Loucy (cell line): ENCODE measurements at regions not wholly inside any gene's neighbourhood (a gene's known extent, or its start where the extent isn't known, plus 50 kb on each side); places are given as distances from the start of the nearest gene placed in this dataset.

Experiments
- H2AFZ ChIP-seq: fragments of 200-600 bp; sonication (generic); 2 replicates; pipeline ENCODE4 v1.6.0; 2016; ENCODE audit warnings: antibody characterized with exemption, mild to moderate bottlenecking, low read length, moderate library complexity
- H3F3A ChIP-seq: fragments of 200-600 bp; 2 replicates; pipeline ENCODE4 v1.6.0; 2016; ENCODE audit warnings: antibody characterized with exemption, low read depth, mild to moderate bottlenecking
- H3K27me3 ChIP-seq: fragments of 200-600 bp; sonication (generic); 2 replicates; pipeline ENCODE4 v1.6.1; 2014; ENCODE audit warnings: low read length, mild to moderate bottlenecking; ENCODE audit not compliant: insufficient read depth, poor library complexity, severe bottlenecking
- H3K36me3 ChIP-seq: fragments of 200-600 bp; sonication (generic); 2 replicates; pipeline ENCODE4 v1.6.1; 2016; ENCODE audit warnings: low read length; ENCODE audit not compliant: insufficient read depth
- H3K4me1 ChIP-seq: fragments of 200-600 bp; sonication (generic); 2 replicates; pipeline ENCODE4 v1.5.1; 2014; ENCODE audit warnings: low read length, mild to moderate bottlenecking; ENCODE audit not compliant: insufficient read depth, poor library complexity, severe bottlenecking
- H3K4me2 ChIP-seq: fragments of 200-600 bp; sonication (generic); 2 replicates; pipeline ENCODE4 v1.6.0; 2014; ENCODE audit warnings: antibody characterized with exemption, low read length, low read depth, mild to moderate bottlenecking; ENCODE audit not compliant: poor library complexity, severe bottlenecking
- H3K4me3 ChIP-seq: fragments of 200-600 bp; sonication (generic); 2 replicates; pipeline ENCODE4 v1.5.1; 2014; ENCODE audit warnings: low read length, mild to moderate bottlenecking, mixed read lengths; ENCODE audit not compliant: poor library complexity, severe bottlenecking
- H3K79me2 ChIP-seq: fragments of 200-600 bp; sonication (generic); 2 replicates; pipeline ENCODE4 v1.6.1; 2014; ENCODE audit warnings: low read length; ENCODE audit not compliant: insufficient read depth
- H3K9ac ChIP-seq: fragments of 200-600 bp; sonication (generic); 2 replicates; pipeline ENCODE4 v1.6.0; 2014; ENCODE audit warnings: mild to moderate bottlenecking, low read depth, low read length, moderate library complexity; ENCODE audit not compliant: poor library complexity, severe bottlenecking
- H3K9me2 ChIP-seq: fragments of 200-600 bp; sonication (generic); replicated peaks from 2 replicates; pipeline ENCODE4 v1.6.1; 2016; ENCODE audit warnings: low read depth, low read length, mixed read lengths
- H3K9me3 ChIP-seq: fragments of 200-600 bp; sonication (generic); 2 replicates; pipeline ENCODE4 v1.6.1; 2014; ENCODE audit warnings: mild to moderate bottlenecking, antibody characterized with exemption, low read length, low read depth; ENCODE audit not compliant: insufficient read depth
- H4K20me1 ChIP-seq: fragments of 200-600 bp; sonication (generic); 2 replicates; pipeline ENCODE4 v1.6.0; 2014; ENCODE audit warnings: antibody characterized with exemption, low read length, mild to moderate bottlenecking; ENCODE audit not compliant: insufficient read depth, poor library complexity, severe bottlenecking
- CTCF ChIP-seq: fragments of 200-600 bp; sonication (generic); conservative IDR thresholded peaks from 2 replicates; pipeline ENCODE4 v1.5.1; 2014; ENCODE audit warnings: mild to moderate bottlenecking, antibody characterized with exemption, low read length
- EZH2phosphoT487 ChIP-seq: fragments of 200-600 bp; IDR thresholded peaks from 2 replicates; pipeline ENCODE4 v1.6.1; 2018; ENCODE audit warnings: antibody characterized with exemption, mild to moderate bottlenecking, moderate library complexity, borderline replicate concordance

GRCh38 chr7:106423111-106423510 is 138.3 kb upstream of the NAMPT start:
- no peak for TF ChIP-seq CTCF
- TF ChIP-seq EZH2phosphoT487: no peak
- no peaks in the 10 kb centered on the region for H3K36me3 ChIP-seq
- H2AFZ ChIP-seq: no peak overlapping the region
- no peaks in the 10 kb centered on the region for H3F3A ChIP-seq
- no peaks in the 10 kb centered on the region for H3K4me1 ChIP-seq
- no peaks in the 10 kb centered on the region for H4K20me1 ChIP-seq
- no peak overlapping the region for H3K9ac ChIP-seq
- no peak overlapping the region for H3K4me2 ChIP-seq
- H3K4me3 ChIP-seq: no peak overlapping the region
- no peaks in the 10 kb centered on the region for H3K9me2 ChIP-seq
- no peaks in the 10 kb centered on the region for H3K27me3 ChIP-seq
- no peaks in the 10 kb centered on the region for H3K9me3 ChIP-seq
- no peaks in the 10 kb centered on the region for H3K79me2 ChIP-seq

GRCh38 chr7:106421181-106421762 is 136.5 kb upstream of the NAMPT start:
- H3K79me2 ChIP-seq: no peaks in the 10 kb centered on the region
- H3K4me3 ChIP-seq: no peak overlapping the region
- H2AFZ ChIP-seq: no peak overlapping the region
- H3F3A ChIP-seq: no peaks in the 10 kb centered on the region
- no peak overlapping the region for H3K9ac ChIP-seq
- H3K4me2 ChIP-seq: no peak overlapping the region
- no peaks in the 10 kb centered on the region for H3K9me2 ChIP-seq
- H3K9me3 ChIP-seq: no peaks in the 10 kb centered on the region
- no peaks in the 10 kb centered on the region for H3K4me1 ChIP-seq
- H4K20me1 ChIP-seq: no peaks in the 10 kb centered on the region
- no peaks in the 10 kb centered on the region for H3K27me3 ChIP-seq
- TF ChIP-seq EZH2phosphoT487 (no peak), CTCF (no peak)
- no peaks in the 10 kb centered on the region for H3K36me3 ChIP-seq

GRCh38 chr7:106420736-106421135 is 136.0 kb upstream of the NAMPT start:
- Histone ChIP-seq H3K9me2 (no peaks in the 10 kb centered on the region), H2AFZ (no peak overlapping the region), H3K79me2 (no peaks in the 10 kb centered on the region), H3K4me1 (no peaks in the 10 kb centered on the region), H3K9me3 (no peaks in the 10 kb centered on the region), H3K4me3 (no peak overlapping the region), H3K36me3 (no peaks in the 10 kb centered on the region), H3K9ac (no peak overlapping the region), H4K20me1 (no peaks in the 10 kb centered on the region), H3K27me3 (peaks cover 3% of the 10 kb centered on the region), H3F3A (no peaks in the 10 kb centered on the region), H3K4me2 (no peak overlapping the region)
- no peak for TF ChIP-seq EZH2phosphoT487
- TF ChIP-seq CTCF: no peak
